Osteoblast (primary cell): ENCODE measurements at regions not wholly inside any gene's neighbourhood (a gene's known extent, or its start where the extent isn't known, plus 50 kb on each side); places are given as distances from the start of the nearest gene placed in this dataset.

Experiments
- DNase-seq: peaks from one replicate; pipeline ENCODE4 v3.0.0; 2011; ENCODE audit warnings: low spot score, mixed read lengths; ENCODE audit not compliant: insufficient read length; ENCODE audit errors: missing footprints
- H2AFZ ChIP-seq: 2 replicates; pipeline ENCODE4 v1.6.0; 2011; ENCODE audit warnings: mild to moderate bottlenecking, low read length
- H3K27ac ChIP-seq: 2 replicates; pipeline ENCODE4 v1.5.1; 2011; ENCODE audit warnings: mild to moderate bottlenecking, low read depth, low read length, moderate library complexity
- H3K27me3 ChIP-seq: 2 replicates; pipeline ENCODE4 v1.6.0; 2012; ENCODE audit warnings: mild to moderate bottlenecking, control low read depth, inconsistent platforms, low read length, moderate library complexity; ENCODE audit not compliant: insufficient read depth
- H3K36me3 ChIP-seq: 2 replicates; pipeline ENCODE4 v1.5.1; 2011; ENCODE audit warnings: mild to moderate bottlenecking, low read length, control low read depth, moderate library complexity; ENCODE audit not compliant: insufficient read depth
- H3K4me1 ChIP-seq: 2 replicates; pipeline ENCODE4 v1.5.1; 2011; ENCODE audit warnings: mild to moderate bottlenecking, low read length, control low read depth, moderate library complexity; ENCODE audit not compliant: insufficient read depth
- H3K4me2 ChIP-seq: 2 replicates; pipeline ENCODE4 v1.6.0; 2011; ENCODE audit warnings: mild to moderate bottlenecking, low read length; ENCODE audit not compliant: insufficient read depth
- H3K4me3 ChIP-seq: fragments of 200-600 bp; sonication (generic); 3 replicates; pipeline ENCODE4 v1.5.1; 2012; ENCODE audit warnings: mild to moderate bottlenecking, low read length, inconsistent platforms; ENCODE audit not compliant: insufficient read depth
- H3K79me2 ChIP-seq: 2 replicates; pipeline ENCODE4 v1.6.0; 2012; ENCODE audit warnings: mild to moderate bottlenecking, low read length, control low read depth, inconsistent platforms; ENCODE audit not compliant: insufficient read depth
- H3K9me3 ChIP-seq: 2 replicates; pipeline ENCODE4 v1.5.1; 2011; ENCODE audit warnings: low read depth, low read length, control low read depth
- H4K20me1 ChIP-seq: 2 replicates; pipeline ENCODE4 v1.6.0; 2012; ENCODE audit warnings: mild to moderate bottlenecking, low read length, control low read depth; ENCODE audit not compliant: insufficient read depth
- TF ChIP-seq, protein P1 (sequence below): IDR thresholded peaks from 2 replicates; pipeline ENCODE4 v1.5.1; 2011; ENCODE audit warnings: mild to moderate bottlenecking, low read depth, low read length, moderate library complexity; ENCODE audit errors: extremely low read depth

DNA sequence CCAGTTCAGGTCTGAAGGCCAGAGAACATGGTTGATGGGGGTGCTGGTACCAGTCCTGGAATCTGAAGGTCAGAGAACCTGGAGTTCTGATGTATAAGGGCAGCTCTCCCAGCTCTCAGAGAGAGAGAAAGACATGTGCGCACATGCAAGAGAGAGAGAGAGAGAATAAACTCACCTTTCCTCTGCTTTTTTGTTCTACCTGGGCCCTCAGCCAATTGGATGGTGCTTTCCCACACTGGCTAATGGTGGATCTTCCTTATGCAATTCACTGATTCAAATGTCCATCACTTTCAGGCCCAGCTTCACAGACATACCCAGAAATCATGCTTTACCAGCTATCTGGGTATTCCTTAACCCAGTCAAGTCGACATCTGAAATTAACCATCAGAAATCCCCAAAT lies 377.7 kb upstream of the MEX3C start:
- Histone ChIP-seq H3K4me1 (no peaks in the 10 kb centered on the region), H2AFZ (no peak overlapping the region), H3K27me3 (no peaks in the 10 kb centered on the region), H3K79me2 (no peaks in the 10 kb centered on the region), H3K27ac (no peak overlapping the region), H3K4me3 (no peak overlapping the region), H3K4me2 (no peak overlapping the region), H3K9me3 (no peaks in the 10 kb centered on the region), H4K20me1 (no peaks in the 10 kb centered on the region), H3K36me3 (no peaks in the 10 kb centered on the region)
- no peak for DNase-seq
- TF ChIP-seq, protein P1, sequence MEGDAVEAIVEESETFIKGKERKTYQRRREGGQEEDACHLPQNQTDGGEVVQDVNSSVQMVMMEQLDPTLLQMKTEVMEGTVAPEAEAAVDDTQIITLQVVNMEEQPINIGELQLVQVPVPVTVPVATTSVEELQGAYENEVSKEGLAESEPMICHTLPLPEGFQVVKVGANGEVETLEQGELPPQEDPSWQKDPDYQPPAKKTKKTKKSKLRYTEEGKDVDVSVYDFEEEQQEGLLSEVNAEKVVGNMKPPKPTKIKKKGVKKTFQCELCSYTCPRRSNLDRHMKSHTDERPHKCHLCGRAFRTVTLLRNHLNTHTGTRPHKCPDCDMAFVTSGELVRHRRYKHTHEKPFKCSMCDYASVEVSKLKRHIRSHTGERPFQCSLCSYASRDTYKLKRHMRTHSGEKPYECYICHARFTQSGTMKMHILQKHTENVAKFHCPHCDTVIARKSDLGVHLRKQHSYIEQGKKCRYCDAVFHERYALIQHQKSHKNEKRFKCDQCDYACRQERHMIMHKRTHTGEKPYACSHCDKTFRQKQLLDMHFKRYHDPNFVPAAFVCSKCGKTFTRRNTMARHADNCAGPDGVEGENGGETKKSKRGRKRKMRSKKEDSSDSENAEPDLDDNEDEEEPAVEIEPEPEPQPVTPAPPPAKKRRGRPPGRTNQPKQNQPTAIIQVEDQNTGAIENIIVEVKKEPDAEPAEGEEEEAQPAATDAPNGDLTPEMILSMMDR = no peak

DNA sequence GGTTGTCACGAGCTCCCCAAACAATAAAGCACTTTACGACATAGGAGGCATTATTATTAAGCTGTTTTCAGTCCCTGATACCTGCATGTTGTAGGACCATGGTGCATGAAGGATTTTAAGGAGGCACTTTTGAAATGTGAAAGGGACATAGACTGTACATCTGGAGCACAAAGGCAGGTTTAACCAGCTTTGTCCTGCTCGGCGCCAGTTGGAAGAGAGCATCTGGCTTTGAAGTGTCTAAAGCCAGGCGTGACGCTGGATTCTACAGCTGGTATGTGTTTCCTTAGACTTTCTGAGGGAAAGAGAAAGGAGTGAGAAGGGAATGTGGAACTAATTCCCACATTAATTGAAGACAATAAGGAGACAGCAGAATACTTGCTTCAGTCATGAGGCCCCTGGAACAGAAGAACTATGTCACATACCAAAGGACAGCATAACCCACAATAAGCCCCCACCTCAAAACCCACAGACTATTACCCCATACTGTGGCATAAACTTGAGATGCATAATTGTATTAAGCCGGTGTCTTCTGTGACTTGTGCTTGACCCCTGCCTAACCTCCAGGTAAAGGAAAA lies 381.0 kb upstream of the MEX3C start:
- Histone ChIP-seq H3K36me3 (no peaks in the 10 kb centered on the region), H4K20me1 (no peaks in the 10 kb centered on the region), H3K9me3 (no peaks in the 10 kb centered on the region), H3K4me2 (no peak overlapping the region), H2AFZ (no peak overlapping the region), H3K4me1 (no peaks in the 10 kb centered on the region), H3K4me3 (no peak overlapping the region), H3K27ac (no peak overlapping the region), H3K79me2 (no peaks in the 10 kb centered on the region), H3K27me3 (no peaks in the 10 kb centered on the region)
- DNase-seq = no peak
- TF ChIP-seq, protein P1 = no peak

DNA sequence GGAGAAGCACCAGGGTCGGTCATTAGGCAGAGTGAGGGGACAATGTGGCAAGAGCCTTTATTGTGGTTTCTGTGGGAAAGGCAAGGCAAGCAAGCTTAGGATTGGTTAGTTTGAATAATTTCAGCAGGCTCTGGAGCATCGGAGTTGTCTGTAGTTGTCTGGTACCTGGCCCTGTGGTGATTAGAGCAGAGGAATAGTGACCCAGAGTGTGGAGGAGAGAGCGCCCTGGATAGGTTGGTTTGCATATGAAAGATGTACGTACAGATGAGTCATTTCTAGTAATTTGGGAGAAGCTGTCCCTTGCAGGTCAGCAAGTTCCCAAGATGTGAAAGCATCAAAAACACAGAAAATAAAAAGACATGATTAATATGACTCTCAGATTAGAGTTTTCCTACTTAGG lies 383.1 kb upstream of the MEX3C start:
- TF ChIP-seq, protein P1 = no peak
- H3K4me1 ChIP-seq = no peaks in the 10 kb centered on the region
- no peaks in the 10 kb centered on the region for H3K36me3 ChIP-seq
- no peak overlapping the region for H3K27ac ChIP-seq
- H4K20me1 ChIP-seq = no peaks in the 10 kb centered on the region
- H3K9me3 ChIP-seq = no peaks in the 10 kb centered on the region
- DNase-seq = no peak
- H3K4me2 ChIP-seq = no peak overlapping the region
- H3K79me2 ChIP-seq = no peaks in the 10 kb centered on the region
- H2AFZ ChIP-seq = no peak overlapping the region
- H3K27me3 ChIP-seq = no peaks in the 10 kb centered on the region
- H3K4me3 ChIP-seq = no peak overlapping the region

DNA sequence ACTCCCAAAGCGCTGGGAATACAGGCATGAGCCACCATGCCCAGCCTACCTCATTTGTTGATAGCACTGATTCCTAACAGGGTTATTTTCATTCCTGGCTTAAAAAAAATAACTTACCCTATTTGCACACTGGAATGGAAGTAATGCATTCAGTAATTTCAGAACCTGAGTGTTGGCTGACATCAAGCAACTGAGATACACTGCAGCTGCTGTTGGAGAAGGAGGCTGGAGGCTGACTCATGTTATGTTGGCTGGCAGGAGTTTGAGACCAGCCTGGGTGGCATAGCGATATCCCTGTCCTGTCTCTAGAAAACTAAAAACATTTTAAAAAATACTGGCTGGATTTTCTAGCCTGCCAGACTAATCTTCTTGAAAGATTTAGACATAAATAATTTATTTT lies 385.1 kb upstream of the MEX3C start:
- H3K4me1 ChIP-seq = no peaks in the 10 kb centered on the region
- TF ChIP-seq, protein P1 = no peak
- no peak overlapping the region for H2AFZ ChIP-seq
- no peaks in the 10 kb centered on the region for H3K27me3 ChIP-seq
- no peak overlapping the region for H3K4me3 ChIP-seq
- DNase-seq = no peak
- no peak overlapping the region for H3K4me2 ChIP-seq
- no peaks in the 10 kb centered on the region for H3K79me2 ChIP-seq
- no peaks in the 10 kb centered on the region for H4K20me1 ChIP-seq
- no peaks in the 10 kb centered on the region for H3K9me3 ChIP-seq
- no peaks in the 10 kb centered on the region for H3K36me3 ChIP-seq
- H3K27ac ChIP-seq = no peak overlapping the region
